ENCODE measurements at regions not wholly inside any gene's neighbourhood (a gene's known extent, or its start where the extent isn't known, plus 50 kb on each side); places are given as distances from the start of the nearest gene placed in this dataset.

DNA sequence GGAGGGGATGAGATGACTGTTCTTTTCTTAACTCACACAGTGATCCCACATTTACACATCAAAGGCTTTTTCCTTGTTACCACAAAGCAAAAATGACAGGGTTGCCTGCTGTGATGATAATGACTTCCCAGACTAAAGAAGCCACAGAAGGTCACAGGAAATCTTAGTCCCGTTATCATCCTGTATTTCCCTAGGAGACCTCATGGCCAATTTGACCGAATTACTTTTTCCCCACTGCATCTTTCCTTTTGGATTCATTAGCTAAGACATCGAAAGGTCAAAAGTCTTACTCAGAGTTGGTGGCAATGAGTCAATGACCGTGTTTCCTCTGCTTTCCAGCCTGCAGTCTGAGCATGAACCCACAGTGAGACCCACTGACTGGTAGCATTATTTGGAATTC, 130.1 kb upstream of the INHBA start:
- DNase-seq (ENCODE audit: low read depth), result peak; percentile 12

DNA sequence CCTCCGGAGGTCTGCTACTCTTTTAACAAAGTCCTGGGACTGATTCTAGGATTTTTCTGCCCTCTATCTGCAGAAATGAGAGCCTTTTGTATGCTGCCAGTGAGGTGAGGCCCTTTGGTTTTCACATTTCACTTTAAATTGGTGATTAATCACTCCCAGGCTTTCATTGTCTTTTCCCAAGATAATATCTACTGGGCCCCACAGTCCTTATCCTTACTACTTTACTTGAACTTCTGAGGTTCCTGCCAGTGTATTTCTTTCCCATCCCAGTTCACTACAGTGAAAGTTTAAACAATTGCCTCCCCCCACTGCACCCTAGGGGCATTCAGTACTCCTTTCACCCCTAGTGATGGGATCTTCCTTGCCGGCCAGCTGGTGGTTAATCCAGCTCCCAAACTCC, 127.4 kb upstream of the INHBA start:
- DNase-seq (ENCODE audit: low read depth), result no peak

DNA sequence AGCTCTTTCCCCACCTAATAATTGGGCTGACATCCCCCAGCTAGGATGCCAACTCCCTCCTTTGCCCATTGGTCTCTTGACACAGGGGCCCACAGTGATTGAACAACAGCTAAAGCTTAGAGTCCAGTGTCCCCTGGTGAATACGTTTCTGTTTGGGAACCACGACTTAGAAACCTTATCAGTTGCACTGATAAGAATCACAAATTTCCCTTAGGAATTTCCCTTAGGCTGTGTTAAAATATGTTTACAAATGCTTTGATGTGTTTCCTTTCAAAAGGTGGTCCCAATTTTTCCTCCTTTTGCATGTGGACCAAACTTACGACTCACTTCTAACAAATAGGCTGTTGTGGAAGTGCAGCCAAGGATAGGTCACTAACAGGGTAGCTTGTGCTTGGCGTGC, 126.0 kb upstream of the INHBA start:
- no peak for DNase-seq (ENCODE audit: low read depth)

DNA sequence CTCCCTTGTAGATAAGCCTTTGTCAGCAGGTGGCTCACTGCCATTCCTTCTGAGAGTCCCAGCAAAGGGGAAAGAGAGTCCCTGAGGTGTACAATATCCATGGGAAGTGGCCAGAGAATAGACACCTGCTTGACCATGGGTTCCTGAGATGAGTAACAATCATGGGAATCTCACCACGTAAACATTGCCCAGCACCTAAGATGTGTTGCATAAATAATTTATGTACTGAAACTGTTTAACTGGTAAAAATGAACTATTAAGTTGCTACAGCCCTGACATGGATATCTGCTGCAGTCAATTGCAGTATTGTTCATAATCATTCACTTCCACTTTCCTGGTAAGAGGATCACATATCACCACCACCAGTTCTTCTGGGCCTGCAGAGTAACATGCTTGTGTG, 123.8 kb upstream of the INHBA start:
- DNase-seq (ENCODE audit: low read depth), result no peak

DNA sequence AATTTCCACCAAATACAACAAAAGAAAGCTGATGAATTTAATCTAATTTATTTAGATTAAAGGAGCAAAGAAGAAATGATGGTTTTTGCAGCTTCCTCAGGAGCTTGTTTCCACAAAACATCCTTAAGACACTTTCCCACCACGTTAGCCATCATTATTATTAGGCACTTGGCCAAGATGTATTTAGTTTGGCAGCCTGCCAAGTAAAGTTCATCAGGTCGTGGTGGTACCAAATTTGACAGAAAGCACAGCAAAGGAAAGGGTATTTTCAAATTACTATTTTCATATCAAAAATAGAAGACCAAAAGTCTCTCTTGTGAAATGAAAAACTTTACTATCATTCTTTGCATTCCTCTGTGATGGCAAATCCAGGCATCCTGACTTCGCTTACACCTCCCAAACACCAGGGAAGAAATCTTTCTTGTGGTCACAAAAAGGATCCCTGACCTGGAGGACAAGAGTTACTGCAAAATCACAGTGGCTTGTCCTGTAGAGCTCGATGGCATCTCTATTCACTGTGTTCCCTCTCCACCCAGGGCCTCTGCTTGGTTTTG, 123.1 kb upstream of the INHBA start:
- DNase-seq (ENCODE audit: low read depth), result peak; percentile 17

DNA sequence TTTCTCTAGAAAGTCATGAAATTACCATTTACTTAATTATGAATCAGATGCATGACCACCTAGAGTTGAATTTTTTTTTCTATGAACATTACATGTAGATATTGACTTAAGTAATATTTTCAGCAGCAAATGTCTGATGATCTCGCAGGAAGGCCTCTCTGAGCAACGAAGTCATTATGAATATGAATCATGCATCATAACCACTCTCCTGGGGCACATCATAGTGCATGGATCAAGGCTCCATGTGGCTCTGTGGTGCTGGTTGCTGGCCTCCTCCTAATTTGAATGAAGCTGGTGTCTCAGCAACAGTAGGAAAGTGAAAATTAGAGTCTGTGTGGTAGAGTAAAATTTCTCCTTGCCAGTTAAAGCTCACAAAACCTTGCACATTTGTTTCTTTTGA, 121.4 kb upstream of the INHBA start:
- peak; percentile 28 for DNase-seq (ENCODE audit: low read depth)

DNA sequence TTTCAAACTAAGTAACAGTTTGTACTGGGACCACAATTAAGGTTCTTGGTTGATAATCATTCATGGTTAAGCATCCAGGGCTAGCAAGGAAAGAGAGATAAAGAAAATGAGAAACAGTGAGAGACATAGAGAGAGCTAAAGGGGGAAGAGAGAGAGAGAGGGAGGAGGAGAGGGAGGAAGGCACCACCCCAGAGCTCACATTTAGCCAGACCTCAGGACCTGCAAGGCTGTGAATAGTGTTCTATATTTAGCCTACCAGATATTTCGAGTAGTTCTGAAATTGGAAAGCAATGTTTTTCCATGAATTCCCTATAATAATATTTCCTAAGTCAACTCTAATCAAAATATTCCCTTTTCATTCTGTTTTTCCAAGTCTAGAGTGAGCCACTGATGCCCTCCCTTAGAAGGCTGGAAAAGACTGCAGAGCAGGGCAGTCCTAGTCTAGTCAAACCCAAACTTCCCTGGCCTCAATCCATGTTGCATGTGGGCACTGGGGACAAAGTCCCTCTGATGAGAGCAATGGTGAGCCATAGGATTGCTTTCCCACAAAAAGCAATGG, 119.4 kb upstream of the INHBA start:
- no peak for DNase-seq (ENCODE audit: low read depth)

DNA sequence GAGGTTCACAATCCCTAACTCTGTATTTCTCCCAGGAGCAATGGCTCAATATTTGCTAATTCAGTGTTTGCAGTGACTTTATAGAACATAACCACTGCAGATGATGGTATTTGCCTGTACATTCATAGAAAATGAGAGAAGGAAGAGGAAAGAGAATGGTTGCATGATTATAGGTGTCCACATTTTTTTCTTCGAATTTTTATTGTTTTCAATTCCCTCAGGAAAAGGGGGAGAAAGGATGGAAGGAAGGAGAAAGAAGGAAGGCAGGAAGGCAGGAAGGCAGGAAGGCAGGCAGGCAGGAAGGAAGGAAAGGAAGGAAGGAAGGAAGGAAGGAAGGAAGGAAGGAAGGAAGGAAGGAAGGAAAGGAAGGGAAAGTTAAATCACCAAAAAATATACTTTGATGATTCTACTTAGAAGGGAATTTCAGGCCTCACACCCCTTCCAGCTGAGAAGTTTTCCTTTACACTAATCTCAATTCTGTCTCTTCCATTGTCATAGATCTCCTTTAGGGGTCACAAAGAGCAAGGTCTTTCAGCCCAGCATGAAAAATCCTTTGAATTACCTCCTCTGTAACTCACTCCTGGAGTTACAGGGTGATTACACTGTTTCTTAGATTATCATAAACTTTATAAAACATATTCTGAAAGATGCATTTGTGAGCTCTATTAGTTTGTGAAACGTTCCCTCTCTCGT, 118.8 kb upstream of the INHBA start:
- no peak for DNase-seq (ENCODE audit: low read depth)

DNA sequence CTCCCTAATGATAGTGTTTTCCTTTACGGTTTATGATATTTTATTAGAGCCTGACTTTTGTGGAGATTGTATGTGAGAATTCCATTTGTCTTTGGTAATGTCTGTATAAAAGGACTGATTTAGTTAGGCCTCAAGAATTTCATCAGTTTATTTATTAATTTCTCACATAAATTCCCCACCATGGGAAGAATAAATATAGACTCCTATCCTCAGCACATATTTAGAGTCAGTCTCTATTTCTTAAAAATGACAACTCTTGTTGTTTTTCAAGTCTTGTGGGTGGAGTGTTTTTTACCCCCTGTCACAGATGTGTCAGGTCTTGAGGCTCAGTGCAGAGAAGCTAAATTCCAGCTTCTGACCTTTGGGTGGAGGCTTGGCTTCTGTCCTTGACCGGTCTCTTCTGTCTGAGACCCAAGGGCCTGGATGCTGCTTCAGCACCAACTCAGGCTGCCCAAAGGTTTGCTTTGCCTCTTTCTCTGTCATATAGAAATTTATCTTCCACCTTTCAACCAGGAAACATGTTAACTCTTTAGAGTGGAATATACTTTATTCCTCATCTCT, 117.3 kb upstream of the INHBA start:
- no peak for DNase-seq (ENCODE audit: low read depth)

DNA sequence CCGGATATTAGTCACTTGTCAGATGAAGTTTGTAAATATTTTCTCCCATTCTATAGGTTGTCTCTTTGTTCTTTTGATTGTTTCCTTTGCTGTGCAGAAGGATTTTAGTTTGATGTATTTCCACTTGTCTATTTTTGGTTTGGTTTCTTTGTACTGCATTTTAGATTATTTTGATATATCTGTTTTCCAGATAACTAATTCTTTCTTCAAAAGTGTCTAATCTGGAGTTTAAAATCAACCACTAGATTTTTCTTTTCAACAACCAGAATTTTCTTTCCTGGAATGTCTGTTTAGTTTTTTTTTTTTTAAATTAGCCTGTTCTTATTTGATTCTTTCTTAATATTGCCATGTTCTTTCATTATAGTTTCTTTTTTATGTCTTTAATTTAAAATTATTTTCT, 116.8 kb upstream of the INHBA start:
- DNase-seq (ENCODE audit: low read depth), result no peak

DNA sequence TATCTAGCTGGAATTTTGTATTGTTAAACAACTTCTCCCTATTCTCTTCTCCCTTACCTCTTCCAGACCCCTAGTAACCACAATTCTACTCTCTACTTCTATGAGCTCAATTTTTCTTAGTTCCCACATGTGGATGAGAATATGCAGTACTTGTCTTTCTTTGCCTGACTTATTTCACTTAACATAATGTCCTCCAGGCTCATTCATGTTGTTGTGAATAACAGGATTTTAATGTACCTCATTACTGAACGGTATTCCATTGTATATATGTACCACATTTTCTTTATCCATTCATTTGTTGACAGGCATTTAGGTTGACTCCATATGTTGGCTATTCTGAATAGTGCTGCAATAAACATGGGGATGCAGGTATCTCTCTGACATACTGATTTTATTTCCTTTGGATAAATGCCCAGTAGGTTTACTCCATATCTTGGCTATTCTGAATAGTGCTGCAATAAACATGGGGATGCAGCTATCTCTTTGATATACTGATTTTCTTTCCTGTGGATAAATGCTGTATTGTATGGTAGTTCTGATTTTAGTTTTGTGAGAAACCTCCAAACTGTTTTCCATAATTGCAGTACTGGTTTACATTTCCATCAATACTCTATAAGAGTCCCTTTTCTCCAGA, 116.0 kb upstream of the INHBA start:
- no peak for DNase-seq (ENCODE audit: low read depth)

DNA sequence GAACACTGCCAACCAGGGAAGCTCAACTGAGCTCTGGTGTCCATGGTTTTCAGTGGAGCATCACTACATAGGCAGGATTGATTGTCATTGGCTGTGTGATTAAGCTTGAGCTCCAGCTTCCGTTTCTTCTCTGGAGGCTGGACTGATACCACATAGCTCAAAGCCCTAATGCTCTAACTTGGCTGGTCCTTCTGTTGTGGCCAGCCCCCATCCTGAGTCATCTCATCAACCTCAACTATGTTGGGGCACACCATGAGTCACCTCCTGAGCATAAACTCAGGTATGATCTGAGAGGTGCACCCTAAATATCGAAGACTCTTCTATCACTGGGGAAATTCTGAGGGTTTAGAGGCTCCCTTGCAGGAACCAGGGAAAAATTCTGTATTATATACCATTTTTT, 114.5 kb upstream of the INHBA start:
- peak; percentile 81 for DNase-seq (ENCODE audit: low read depth)

DNA sequence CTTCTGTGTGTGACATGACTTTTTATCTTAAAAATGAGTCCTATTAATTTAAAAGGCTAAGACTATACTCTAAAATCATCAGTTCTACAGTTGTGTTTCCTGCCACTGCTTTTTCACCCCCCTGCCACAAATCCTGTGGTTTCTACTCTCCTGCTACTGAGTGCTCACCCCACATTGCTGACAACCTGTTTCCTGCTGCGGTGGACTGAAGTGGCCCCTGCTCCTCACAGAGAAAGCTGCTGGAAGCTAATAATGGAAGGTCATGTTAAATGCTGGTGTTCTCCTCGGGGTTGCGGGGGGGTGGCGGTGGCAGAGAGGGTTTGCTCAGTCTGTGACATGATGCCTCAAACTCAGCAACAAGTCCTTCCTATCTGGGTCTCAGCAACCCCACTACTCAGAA, 113.2 kb upstream of the INHBA start:
- DNase-seq (ENCODE audit: low read depth), result peak; percentile 17

DNA sequence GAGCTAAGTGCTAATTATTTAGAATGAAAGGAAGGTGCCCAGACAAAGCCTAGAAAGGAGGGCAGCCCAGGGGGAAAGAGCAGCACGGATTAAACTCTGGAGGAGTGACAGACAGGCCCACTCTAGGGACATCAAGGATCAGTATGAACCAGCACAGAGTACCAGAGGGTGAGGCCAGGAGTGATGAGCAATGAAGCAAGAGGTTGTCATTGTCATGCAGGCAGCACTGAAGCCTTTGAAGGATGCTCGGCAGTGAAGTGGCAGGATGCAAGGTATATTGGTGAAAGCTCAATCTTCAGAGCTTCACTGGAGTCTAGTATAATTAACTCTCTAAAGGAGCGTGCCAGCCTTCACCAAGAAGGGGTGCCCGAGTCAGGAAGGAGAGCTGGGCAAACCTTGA, 112.0 kb upstream of the INHBA start:
- DNase-seq (ENCODE audit: low read depth), result no peak

DNA sequence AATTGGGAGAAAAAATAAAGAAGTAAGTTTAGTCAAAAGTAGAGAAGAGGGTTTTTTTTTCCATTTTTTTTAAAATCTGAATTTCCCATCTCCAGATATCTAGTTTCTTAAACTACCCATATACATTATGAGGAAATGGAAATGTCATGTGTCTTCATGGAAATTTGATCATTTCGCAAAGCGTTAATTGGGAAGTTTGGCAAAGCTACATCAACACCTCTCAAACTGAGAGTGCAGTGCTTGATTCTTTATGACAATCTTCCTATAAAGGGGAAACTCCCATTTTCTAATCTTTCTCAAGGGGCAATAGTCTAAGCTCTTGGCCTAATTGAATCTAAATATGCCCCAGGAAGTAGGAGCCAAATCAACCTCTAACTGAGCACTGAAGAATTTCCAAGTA, 110.4 kb upstream of the INHBA start:
- DNase-seq (ENCODE audit: low read depth), result no peak

DNA sequence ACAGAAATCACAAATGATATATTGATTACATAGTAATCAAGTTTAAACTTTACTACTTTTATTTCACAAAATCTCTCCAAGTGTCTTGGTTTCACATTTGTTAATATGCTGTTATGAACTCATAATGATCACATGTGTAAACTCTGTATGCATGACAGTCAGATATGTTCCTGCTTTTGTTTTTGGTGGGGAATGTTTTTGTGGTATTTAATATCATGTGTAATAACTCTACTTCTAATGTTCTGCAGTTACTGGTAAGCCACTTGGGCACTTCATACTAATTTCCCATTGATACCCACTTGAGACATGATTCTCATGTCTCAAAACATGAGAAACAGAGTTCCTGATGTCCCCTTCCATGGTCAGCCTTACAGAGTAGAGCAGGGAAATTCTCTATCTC, 109.1 kb upstream of the INHBA start:
- DNase-seq (ENCODE audit: low read depth), result no peak

DNA sequence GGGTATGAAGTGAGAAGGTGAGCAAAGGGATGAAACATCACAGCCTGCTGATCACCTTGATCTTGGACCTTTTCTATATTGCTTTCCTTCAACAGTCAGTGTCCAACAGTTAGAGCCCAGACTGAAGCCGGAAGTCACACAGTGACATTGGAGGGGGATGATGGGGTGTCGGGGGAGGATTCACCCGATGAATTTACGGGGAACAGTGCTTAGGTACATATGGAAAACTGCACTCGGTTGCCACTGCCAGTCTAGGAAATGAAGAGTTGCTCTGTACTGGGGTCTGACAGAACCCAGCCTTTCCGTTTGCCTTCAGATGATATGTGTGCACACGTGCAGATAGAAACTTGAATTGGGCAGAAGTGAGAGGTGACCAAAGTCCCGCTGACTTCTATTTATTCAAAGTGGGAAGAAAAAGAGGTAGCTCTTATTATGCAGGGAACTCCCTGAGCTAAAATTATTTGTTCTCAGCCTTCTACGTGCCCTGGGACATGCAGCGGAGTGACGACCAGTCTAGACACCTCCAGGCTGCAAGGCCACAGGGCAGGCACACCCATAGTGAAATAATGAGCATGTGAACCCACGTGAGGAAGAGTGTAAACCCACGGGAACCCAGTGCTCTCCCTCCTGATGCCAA, 107.2 kb upstream of the INHBA start:
- no peak for DNase-seq (ENCODE audit: low read depth)

DNA sequence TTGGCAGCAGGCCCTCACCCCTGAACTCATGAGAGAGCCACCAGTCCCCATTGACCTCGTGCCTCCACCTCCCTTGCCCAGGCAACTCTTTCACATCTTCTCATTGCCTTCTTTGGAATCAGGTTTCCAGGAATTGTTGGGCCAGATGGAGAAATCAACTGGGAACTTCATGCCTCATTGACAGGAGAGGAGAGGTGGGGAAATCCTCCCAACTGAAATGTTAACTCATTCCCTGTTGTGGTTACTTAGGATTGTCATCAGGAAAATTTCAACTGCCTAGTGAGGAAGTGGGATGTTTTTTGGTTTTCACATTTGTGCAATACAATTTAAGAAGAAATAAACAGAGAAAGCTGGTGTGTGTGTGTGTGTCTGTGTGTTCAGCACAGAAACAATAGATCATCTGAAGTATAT, 106.6 kb upstream of the INHBA start:
- peak; percentile 34 for DNase-seq (ENCODE audit: low read depth)

DNA sequence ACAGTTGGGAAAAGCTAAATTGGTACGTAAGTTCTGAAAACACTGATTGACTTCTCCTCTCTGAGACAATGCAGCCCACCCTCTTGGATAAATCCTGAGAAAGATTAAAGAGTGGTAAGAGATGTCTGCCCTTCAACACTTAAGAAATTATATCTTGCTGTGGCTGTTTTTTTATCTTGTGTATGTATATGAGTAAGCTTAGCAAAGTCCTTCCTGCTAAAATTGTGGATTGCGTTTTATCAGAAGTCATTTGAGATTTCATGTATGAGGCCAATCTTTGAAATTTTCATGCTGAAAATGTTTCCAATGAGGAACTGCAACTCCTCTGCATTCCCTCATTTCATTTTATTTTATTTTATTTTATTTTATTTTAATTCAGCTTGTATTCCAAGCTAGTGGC, 106.2 kb upstream of the INHBA start:
- DNase-seq (ENCODE audit: low read depth), result no peak

DNA sequence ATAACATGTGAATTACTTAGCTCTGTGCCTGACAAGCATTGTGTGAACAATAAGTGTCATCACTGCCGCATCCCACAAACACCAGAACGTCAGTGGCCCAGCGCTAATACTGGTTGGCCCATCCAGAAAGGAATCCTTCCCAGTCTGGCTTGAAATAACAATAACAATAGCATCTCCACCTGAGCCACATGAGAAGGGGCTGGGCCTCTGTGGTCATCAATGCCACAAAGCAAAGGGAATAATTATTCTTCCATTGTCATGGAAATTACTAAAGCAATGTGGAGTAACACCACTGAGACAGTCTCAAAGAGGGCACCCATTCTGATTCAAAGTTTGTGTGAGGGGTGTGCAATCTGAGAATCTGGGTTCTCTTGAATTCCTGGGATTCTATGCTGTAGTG, 105.7 kb upstream of the INHBA start:
- DNase-seq (ENCODE audit: low read depth), result no peak

DNA sequence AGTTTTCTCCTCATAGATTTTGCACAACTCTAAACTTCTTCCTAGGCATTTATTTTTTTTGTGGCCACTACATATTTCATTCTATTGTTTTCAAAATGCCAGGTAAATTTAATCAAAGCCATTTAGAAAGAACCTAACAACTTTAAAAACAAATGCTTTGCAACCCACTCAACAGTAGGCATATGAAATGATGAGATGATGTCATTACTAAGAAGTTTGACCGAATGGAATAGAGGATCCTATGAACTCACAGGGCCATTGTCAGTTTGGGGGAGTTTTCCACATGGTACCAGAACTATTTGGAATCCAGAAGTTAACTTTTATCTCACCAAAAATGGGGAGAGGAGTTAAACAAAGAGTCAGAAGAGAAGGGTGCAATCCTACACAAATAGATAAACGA, 100.7 kb upstream of the INHBA start:
- DNase-seq (ENCODE audit: low read depth), result no peak

DNA sequence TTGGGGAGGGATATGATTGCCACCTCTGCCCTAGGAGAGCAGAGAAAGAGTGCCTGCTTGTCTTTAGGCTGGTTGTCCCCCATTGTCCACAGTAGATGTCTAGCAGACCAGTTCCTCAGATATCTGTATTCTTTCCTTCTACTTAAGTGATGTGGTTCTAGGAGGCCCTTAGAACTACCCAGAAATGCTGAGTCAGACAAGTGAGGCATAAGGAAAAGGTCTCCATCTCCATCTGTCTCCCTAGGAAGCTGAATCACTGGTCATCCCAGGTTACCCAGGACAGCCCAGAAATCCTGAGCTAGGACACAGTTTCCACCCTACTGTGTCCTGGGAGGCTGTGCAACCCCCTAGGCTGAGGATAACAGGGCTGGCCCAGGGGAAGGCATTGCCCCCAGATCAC, 93.4 kb upstream of the INHBA start:
- no peak for DNase-seq (ENCODE audit: low read depth)
